Psoas muscle (tissue), 7 donors: ENCODE measurements at regions not wholly inside any gene's neighbourhood (a gene's known extent, or its start where the extent isn't known, plus 50 kb on each side); places are given as distances from the start of the nearest gene placed in this dataset.

Experiments used
- ATAC-seq, 4 donors: fragments of 200-7000 bp; cut with Tn5 transposase; one replicate each; pipeline ENCODE4 v1.9.1; 2020; ENCODE audit warnings: moderate library complexity in 3 of 4, mild to moderate bottlenecking in 2 of 4
- DNase-seq, 2 donors: peaks; one replicate each; pipeline ENCODE4 v3.0.0-alpha.2; 2020
- H3K27ac ChIP-seq: fragments of 200-600 bp; one replicate; pipeline ENCODE4 v1.8.0; 2022
- H3K27me3 ChIP-seq, 3 donors: fragments of 200-600 bp in 1 of 3; one replicate each; pipeline versions ENCODE4 v1.6.1 to v1.8.0; 2013 to 2022; ENCODE audit warnings: low read length in 2 of 3, mild to moderate bottlenecking in 2 of 3, moderate library complexity in 1 of 3; ENCODE audit not compliant: insufficient read depth in 3 of 3
- H3K36me3 ChIP-seq, 2 donors: fragments of 200-600 bp in 1 of 2; one replicate each; pipeline versions ENCODE4 v1.6.1 to v1.8.0; 2013 to 2022; ENCODE audit warnings: low read depth in 1 of 2, mild to moderate bottlenecking in 1 of 2, moderate library complexity in 1 of 2; ENCODE audit not compliant: insufficient read depth in 1 of 2
- H3K4me1 ChIP-seq: fragments of 200-600 bp; one replicate; pipeline ENCODE4 v1.8.0; 2022
- H3K4me3 ChIP-seq: fragments of 200-600 bp; one replicate; pipeline ENCODE4 v1.8.0; 2022; ENCODE audit warnings: mild to moderate bottlenecking
- H3K9me3 ChIP-seq: fragments of 200-600 bp; one replicate; pipeline ENCODE4 v1.8.0; 2022
- WGBS, 3 donors: extraction: QIAGEN DNeasy Blood & Tissue Kit; methylation state at CpG; one replicate each; pipeline versions ENCODE4 v1.1.6 to v1.1.7; 2013; 5-methylcytosine and 5-hydroxymethylcytosine counted together
- intact Hi-C, 2 donors: fragments of 100-400 bp; cut with DNase I; formaldehyde crosslinking; loops; one replicate each; pipeline versions ENCODE4 v1.11.0 to v1.14.2; 2022
- TF ChIP-seq, protein P1 (sequence below): fragments of 200-600 bp; IDR thresholded peaks from one replicate; pipeline ENCODE4 v1.8.0; 2022; ENCODE audit warnings: antibody characterized with exemption
- donor health status: healthy with polysubstance abuse.
- donor health status: DM: no; HTN: no; CAD: no; lungs with moderate emphysema.
- donor health status: Bipolar disorder and iron deficiency.
- donor health status: healthy.
- donor health status: DM: yes; HTN: yes; CAD: no.
- donor health status: DM: no; HTN: no; CAD: no.
- donor health status: DM: yes; HTN: yes; CAD: no.

DNA sequence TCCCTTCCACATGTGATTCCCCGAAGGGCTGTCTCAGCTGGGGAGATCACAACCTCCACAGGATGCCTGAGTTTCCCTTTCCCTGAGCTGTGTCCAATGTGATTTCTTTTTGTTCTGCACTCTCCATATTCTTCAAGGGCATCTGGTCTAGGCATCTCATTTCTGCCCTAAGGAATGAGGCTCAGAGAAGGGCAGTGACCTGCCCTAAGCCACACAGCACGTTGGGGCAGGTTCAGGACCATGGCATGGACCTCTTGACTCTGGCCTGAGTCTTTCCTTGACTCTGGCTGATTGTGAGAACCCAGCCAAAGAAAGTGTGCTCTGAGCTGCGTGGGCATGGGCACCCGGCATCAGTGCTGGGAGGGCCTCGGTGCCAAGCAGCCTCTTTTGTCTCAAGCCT is 590.3 kb downstream of the PTPRU start:
- Histone ChIP-seq H3K27ac (no peak overlapping the region), H3K27me3 (peaks cover 0 to 36% (median 6%) of the 10 kb centered on the region in 3 donors), H3K4me3 (no peak overlapping the region), H3K4me1 (no peaks in the 10 kb centered on the region), H3K36me3 (no peaks in the 10 kb centered on the region), H3K9me3 (no peaks in the 10 kb centered on the region)
- DNase-seq (no peak), ATAC-seq (no peak)
- intact Hi-C loops: no loop called here
- 52 to 53% (median 53%) methylated on average over 5 of the region's 5 CpGs for WGBS, 3 donors
- TF ChIP-seq, protein P1, sequence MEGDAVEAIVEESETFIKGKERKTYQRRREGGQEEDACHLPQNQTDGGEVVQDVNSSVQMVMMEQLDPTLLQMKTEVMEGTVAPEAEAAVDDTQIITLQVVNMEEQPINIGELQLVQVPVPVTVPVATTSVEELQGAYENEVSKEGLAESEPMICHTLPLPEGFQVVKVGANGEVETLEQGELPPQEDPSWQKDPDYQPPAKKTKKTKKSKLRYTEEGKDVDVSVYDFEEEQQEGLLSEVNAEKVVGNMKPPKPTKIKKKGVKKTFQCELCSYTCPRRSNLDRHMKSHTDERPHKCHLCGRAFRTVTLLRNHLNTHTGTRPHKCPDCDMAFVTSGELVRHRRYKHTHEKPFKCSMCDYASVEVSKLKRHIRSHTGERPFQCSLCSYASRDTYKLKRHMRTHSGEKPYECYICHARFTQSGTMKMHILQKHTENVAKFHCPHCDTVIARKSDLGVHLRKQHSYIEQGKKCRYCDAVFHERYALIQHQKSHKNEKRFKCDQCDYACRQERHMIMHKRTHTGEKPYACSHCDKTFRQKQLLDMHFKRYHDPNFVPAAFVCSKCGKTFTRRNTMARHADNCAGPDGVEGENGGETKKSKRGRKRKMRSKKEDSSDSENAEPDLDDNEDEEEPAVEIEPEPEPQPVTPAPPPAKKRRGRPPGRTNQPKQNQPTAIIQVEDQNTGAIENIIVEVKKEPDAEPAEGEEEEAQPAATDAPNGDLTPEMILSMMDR: no peak

- no peaks in the 10 kb centered on the region for H3K4me1 ChIP-seq
- TF ChIP-seq, protein P1: no peak
- WGBS, 3 donors: 77 to 87% (median 81%) methylated on average over 10 of the region's 10 CpGs
- H3K27ac ChIP-seq: no peak overlapping the region
- H3K4me3 ChIP-seq: no peak overlapping the region
- peaks cover 0 to 31% (median 6%) of the 10 kb centered on the region in 3 donors for H3K27me3 ChIP-seq
- ATAC-seq: no peak
- DNase-seq: no peak
- H3K9me3 ChIP-seq: no peaks in the 10 kb centered on the region
- intact Hi-C loops: no loop called here
- H3K36me3 ChIP-seq: no peaks in the 10 kb centered on the region
Observed at GRCh38 chr1:29825941-29826415, 589.7 kb downstream of the PTPRU start.

- Histone ChIP-seq H3K4me1 (no peaks in the 10 kb centered on the region), H3K36me3 (no peaks in the 10 kb centered on the region), H3K4me3 (no peak overlapping the region), H3K27me3 (peaks cover 0 to 29% (median 5%) of the 10 kb centered on the region in 3 donors), H3K27ac (no peak overlapping the region), H3K9me3 (no peaks in the 10 kb centered on the region)
- TF ChIP-seq, protein P1: no peak
- ATAC-seq (no peak), DNase-seq (no peak)
- 90 to 96% (median 91%) methylated on average over 15 of the region's 15 CpGs for WGBS, 3 donors
- intact Hi-C loops: no loop called here
Observed at GRCh38 chr1:29825274-29825940, 589.1 kb downstream of the PTPRU start.

DNA sequence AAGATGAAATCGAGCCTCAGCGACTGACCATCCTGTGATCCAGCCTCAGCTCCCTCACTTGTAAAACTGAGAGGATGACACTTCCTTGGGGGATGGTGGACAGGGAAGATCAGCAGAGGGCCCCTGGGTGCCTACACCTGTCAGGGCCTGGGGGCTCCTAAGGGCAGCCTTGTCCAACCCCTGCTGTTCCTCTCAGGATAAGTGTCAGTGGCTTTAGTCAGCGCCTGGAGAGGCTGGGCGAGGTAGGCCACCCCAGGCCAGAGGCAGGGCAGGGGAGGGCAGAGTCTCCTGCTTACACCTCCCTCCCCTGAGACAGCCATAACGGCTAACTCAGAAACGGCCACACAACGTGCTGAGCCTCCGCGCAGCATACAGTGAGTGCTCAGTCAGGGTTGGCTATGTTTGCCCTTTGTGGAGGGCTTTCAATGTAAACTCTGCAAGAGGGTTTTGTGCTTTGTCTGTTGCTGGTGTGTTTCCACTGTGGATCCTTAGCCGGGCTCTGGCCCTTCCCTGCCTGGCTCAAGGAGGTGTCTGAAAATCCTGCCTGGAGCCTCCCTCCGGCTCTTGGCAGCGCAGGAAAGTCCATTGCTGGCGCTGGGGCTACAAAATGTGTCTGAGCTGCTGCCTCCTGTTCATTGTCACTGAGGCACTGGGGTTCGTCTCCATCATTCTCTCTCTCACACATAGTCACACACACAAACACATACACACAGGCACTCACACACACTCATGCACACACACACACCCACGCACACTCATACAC is 588.4 kb downstream of the PTPRU start:
- no peak for DNase-seq
- Histone ChIP-seq H3K4me3 (no peak overlapping the region), H3K4me1 (no peaks in the 10 kb centered on the region), H3K27me3 (peaks cover 0 to 29% (median 1%) of the 10 kb centered on the region in 3 donors), H3K36me3 (no peaks in the 10 kb centered on the region), H3K27ac (no peak overlapping the region), H3K9me3 (no peaks in the 10 kb centered on the region)
- TF ChIP-seq, protein P1: no peak
- no peak for ATAC-seq
- intact Hi-C loops: no loop called here
- 58 to 68% (median 65%) methylated on average over 15 of the region's 15 CpGs for WGBS, 3 donors
